ENCODE measurements at regions not wholly inside any gene's neighbourhood (a gene's known extent, or its start where the extent isn't known, plus 50 kb on each side); places are given as distances from the start of the nearest gene placed in this dataset.

GRCh38 chr20:53833333-53834061, 236.9 kb downstream of the BCAS1 start:
- TF ChIP-seq GATA3 (IDR thresholded peaks at IDR 0.05; ENCODE audit: low read depth, low read length) (no peak), GATA2 (IDR thresholded peaks at IDR 0.05; ENCODE audit: low read depth, low read length) (no peak)

- TF ChIP-seq GATA2 (IDR thresholded peaks at IDR 0.05; ENCODE audit: low read depth, low read length) (no peak), GATA3 (IDR thresholded peaks at IDR 0.05; ENCODE audit: low read depth, low read length) (no peak)
Measured at GRCh38 chr20:53832499-53832898, 237.9 kb downstream of the BCAS1 start.

GRCh38 chr20:53831812-53832211, 238.2 kb upstream of the ZNF217 start:
- TF ChIP-seq GATA3 (IDR thresholded peaks at IDR 0.05; ENCODE audit: low read depth, low read length) (no peak), GATA2 (IDR thresholded peaks at IDR 0.05; ENCODE audit: low read depth, low read length) (no peak)

- TF ChIP-seq GATA2 (IDR thresholded peaks at IDR 0.05; ENCODE audit: low read depth, low read length): no peak
- no peak for TF ChIP-seq GATA3 (IDR thresholded peaks at IDR 0.05; ENCODE audit: low read depth, low read length)
Measured at GRCh38 chr20:53831228-53831627, 237.6 kb upstream of the ZNF217 start.

GRCh38 chr20:53829724-53830521, 236.3 kb upstream of the ZNF217 start:
- TF ChIP-seq GATA3 (IDR thresholded peaks at IDR 0.05; ENCODE audit: low read depth, low read length) (no peak), GATA2 (IDR thresholded peaks at IDR 0.05; ENCODE audit: low read depth, low read length) (no peak)

- no peak for TF ChIP-seq GATA3 (IDR thresholded peaks at IDR 0.05; ENCODE audit: low read depth, low read length)
- no peak for TF ChIP-seq GATA2 (IDR thresholded peaks at IDR 0.05; ENCODE audit: low read depth, low read length)
Measured at GRCh38 chr20:53829255-53829723, 235.7 kb upstream of the ZNF217 start.

- no peak for TF ChIP-seq GATA2 (IDR thresholded peaks at IDR 0.05; ENCODE audit: low read depth, low read length)
- no peak for TF ChIP-seq GATA3 (IDR thresholded peaks at IDR 0.05; ENCODE audit: low read depth, low read length)
Measured at GRCh38 chr20:53828682-53829254, 235.1 kb upstream of the ZNF217 start.

GRCh38 chr20:53828088-53828681, 234.5 kb upstream of the ZNF217 start:
- TF ChIP-seq GATA2 (IDR thresholded peaks at IDR 0.05; ENCODE audit: low read depth, low read length) (no peak), GATA3 (IDR thresholded peaks at IDR 0.05; ENCODE audit: low read depth, low read length) (no peak)

- TF ChIP-seq GATA2 (IDR thresholded peaks at IDR 0.05; ENCODE audit: low read depth, low read length): no peak
- TF ChIP-seq GATA3 (IDR thresholded peaks at IDR 0.05; ENCODE audit: low read depth, low read length): no peak
Measured at GRCh38 chr20:53827292-53828087, 233.9 kb upstream of the ZNF217 start.

GRCh38 chr20:53826597-53827291, 233.1 kb upstream of the ZNF217 start:
- TF ChIP-seq GATA2 (IDR thresholded peaks at IDR 0.05; ENCODE audit: low read depth, low read length) (no peak), GATA3 (IDR thresholded peaks at IDR 0.05; ENCODE audit: low read depth, low read length) (no peak)

GRCh38 chr20:53826090-53826489, 232.5 kb upstream of the ZNF217 start:
- no peak for TF ChIP-seq GATA3 (IDR thresholded peaks at IDR 0.05; ENCODE audit: low read depth, low read length)
- no peak for TF ChIP-seq GATA2 (IDR thresholded peaks at IDR 0.05; ENCODE audit: low read depth, low read length)

GRCh38 chr20:53825282-53825681, 231.6 kb upstream of the ZNF217 start:
- TF ChIP-seq GATA2 (IDR thresholded peaks at IDR 0.05; ENCODE audit: low read depth, low read length) (no peak), GATA3 (IDR thresholded peaks at IDR 0.05; ENCODE audit: low read depth, low read length) (no peak)

GRCh38 chr20:53824779-53825178, 231.1 kb upstream of the ZNF217 start:
- TF ChIP-seq GATA2 (IDR thresholded peaks at IDR 0.05; ENCODE audit: low read depth, low read length): no peak
- no peak for TF ChIP-seq GATA3 (IDR thresholded peaks at IDR 0.05; ENCODE audit: low read depth, low read length)
